HG03565 (cell line): ENCODE measurements at regions not wholly inside any gene's neighbourhood (a gene's known extent, or its start where the extent isn't known, plus 50 kb on each side); places are given as distances from the start of the nearest gene placed in this dataset.
"Not testable (repeated sequence)": the region's sequence is repeated elsewhere in the genome, so short reads cannot be mapped to it uniquely, and the experiment has no call there.

Experiments used
- ATAC-seq: cut with Tn5 transposase; IDR thresholded peaks from one replicate; pipeline ENCODE4 v1.9.1; 2021; ENCODE audit warnings: mild to moderate bottlenecking, moderate library complexity; ENCODE audit not compliant: unreplicated experiment

- no peak for ATAC-seq
These were observed 99.5 kb downstream of the FMR1NB start for GRCh38 chrX:148080593-148080992.

- no peak for ATAC-seq
These were observed 103.5 kb downstream of the FMR1NB start for GRCh38 chrX:148084611-148085010.

GRCh38 chrX:148120151-148120550, 139.0 kb downstream of the FMR1NB start:
- no peak for ATAC-seq

- no peak for ATAC-seq
These were observed 140.0 kb downstream of the FMR1NB start for GRCh38 chrX:148120999-148121623.

GRCh38 chrX:148128872-148129505, 147.9 kb downstream of the FMR1NB start:
- ATAC-seq: not testable (repeated sequence)

- ATAC-seq: no peak
These were observed 152.1 kb downstream of the FMR1NB start for GRCh38 chrX:148133105-148133725.

GRCh38 chrX:148134578-148134977, 153.4 kb downstream of the FMR1NB start:
- no peak for ATAC-seq

GRCh38 chrX:148135738-148136137, 154.6 kb downstream of the FMR1NB start:
- no peak for ATAC-seq

- ATAC-seq: no peak
These were observed 165.0 kb downstream of the FMR1NB start for GRCh38 chrX:148146121-148146520.

GRCh38 chrX:148156986-148157385, 175.8 kb downstream of the FMR1NB start:
- no peak for ATAC-seq

GRCh38 chrX:148159796-148160195, 178.7 kb downstream of the FMR1NB start:
- ATAC-seq: no peak

- ATAC-seq: no peak
These were observed 180.6 kb downstream of the FMR1NB start for GRCh38 chrX:148161701-148162100.

- no peak for ATAC-seq
These were observed 204.5 kb downstream of the FMR1NB start for GRCh38 chrX:148185631-148186030.

GRCh38 chrX:148192547-148192946, 211.4 kb downstream of the FMR1NB start:
- no peak for ATAC-seq

GRCh38 chrX:148193759-148194158, 212.6 kb downstream of the FMR1NB start:
- ATAC-seq: no peak

- ATAC-seq: no peak
These were observed 222.4 kb downstream of the FMR1NB start for GRCh38 chrX:148203531-148203930.

- ATAC-seq: no peak
These were observed 223.1 kb downstream of the FMR1NB start for GRCh38 chrX:148204195-148204594.

- no peak for ATAC-seq
These were observed 233.6 kb downstream of the FMR1NB start for GRCh38 chrX:148214786-148215185.

- no peak for ATAC-seq
These were observed 234.6 kb downstream of the FMR1NB start for GRCh38 chrX:148215726-148216125.

- ATAC-seq: no peak
These were observed 242.2 kb downstream of the FMR1NB start for GRCh38 chrX:148223361-148223760.

GRCh38 chrX:148228521-148228920, 247.4 kb downstream of the FMR1NB start:
- ATAC-seq: no peak

GRCh38 chrX:148229801-148230303, 248.7 kb downstream of the FMR1NB start:
- ATAC-seq: no peak
